ENCODE measurements at regions not wholly inside any gene's neighbourhood (a gene's known extent, or its start where the extent isn't known, plus 50 kb on each side); places are given as distances from the start of the nearest gene placed in this dataset.

GRCh38 chr7:79787623-79788022 lies 334.2 kb upstream of the MAGI2 start:
- TF ChIP-seq EZH2 (IDR thresholded peaks at IDR 0.05; ENCODE audit: borderline replicate concordance, low read depth, low read length, severe bottlenecking) (no peak), POLR2A (IDR thresholded peaks at IDR 0.05; ENCODE audit: low read depth, low read length) (no peak)

All from endothelial cell of umbilical vein (primary cell).